Epithelial cell of prostate (primary cell): ENCODE measurements at regions not wholly inside any gene's neighbourhood (a gene's known extent, or its start where the extent isn't known, plus 50 kb on each side); places are given as distances from the start of the nearest gene placed in this dataset.

Experiments
- DNase-seq: peaks from one replicate; pipeline ENCODE4 v3.0.0-alpha.2; 2011; ENCODE audit warnings: low read depth, low spot score
- H3K27ac ChIP-seq: fragments of 450-650 bp; 2 replicates; pipeline ENCODE4 v1.5.1; 2017; ENCODE audit warnings: mild to moderate bottlenecking

DNA sequence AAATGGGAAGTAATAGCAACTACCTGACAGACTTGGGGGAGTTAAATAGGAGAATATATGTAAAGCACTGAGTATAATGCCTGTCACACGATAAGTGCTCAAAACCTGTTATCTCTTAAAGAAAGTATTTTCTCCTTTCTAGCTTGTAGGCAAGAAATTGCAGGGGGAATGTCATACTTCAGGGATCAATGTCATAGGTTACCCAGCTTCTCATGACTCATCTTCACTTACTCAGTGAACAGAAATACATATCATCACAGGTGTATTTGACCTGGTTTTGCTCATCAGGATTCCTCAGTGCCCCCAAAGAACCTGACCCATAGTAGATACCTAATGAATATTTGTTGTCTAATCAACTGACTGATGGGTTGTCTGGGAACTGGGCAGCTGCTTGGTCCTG lies 285.0 kb upstream of the ATP2B1 start:
- H3K27ac ChIP-seq: no peak overlapping the region
- no peak for DNase-seq

- DNase-seq: no peak
- no peak overlapping the region for H3K27ac ChIP-seq
Observed at GRCh38 chr12:89992668-89993451, 284.2 kb upstream of the ATP2B1 start.

GRCh38 chr12:89991807-89992590 lies 283.4 kb upstream of the ATP2B1 start:
- no peak overlapping the region for H3K27ac ChIP-seq
- DNase-seq: no peak

- H3K27ac ChIP-seq: no peak overlapping the region
- no peak for DNase-seq
Observed at GRCh38 chr12:89988188-89988915, 279.7 kb upstream of the ATP2B1 start.

GRCh38 chr12:89985935-89986334 lies 277.3 kb upstream of the ATP2B1 start:
- DNase-seq: no peak
- no peak overlapping the region for H3K27ac ChIP-seq

- no peak overlapping the region for H3K27ac ChIP-seq
- DNase-seq: no peak
Observed at GRCh38 chr12:89984846-89985245, 276.2 kb upstream of the ATP2B1 start.

DNA sequence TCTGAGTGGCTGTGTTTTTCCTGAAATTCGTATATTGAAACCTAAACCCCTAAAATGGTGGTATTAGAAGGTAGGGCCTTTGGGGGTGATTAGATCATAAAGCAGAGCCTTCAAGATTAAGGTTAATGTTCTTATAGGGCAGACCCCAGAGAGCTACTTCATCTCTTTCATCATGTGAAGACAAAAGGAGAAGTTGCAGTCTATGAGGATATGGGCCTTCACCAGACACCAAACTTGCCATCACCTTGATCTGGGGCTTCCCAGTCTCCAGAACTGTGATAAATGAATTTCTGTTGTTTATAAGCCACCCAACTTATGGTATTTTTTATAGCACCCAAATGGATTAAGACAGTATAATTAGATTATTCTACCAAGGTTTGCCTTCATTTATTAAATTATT lies 275.0 kb upstream of the ATP2B1 start:
- DNase-seq: no peak
- no peak overlapping the region for H3K27ac ChIP-seq

GRCh38 chr12:89980236-89980635 lies 271.6 kb upstream of the ATP2B1 start:
- DNase-seq: no peak
- peak overlapping the region; percentile 36 for H3K27ac ChIP-seq

- no peak for DNase-seq
- no peak overlapping the region for H3K27ac ChIP-seq
Observed at GRCh38 chr12:89977405-89978085, 268.9 kb upstream of the ATP2B1 start.

- DNase-seq: no peak
- no peak overlapping the region for H3K27ac ChIP-seq
Observed at GRCh38 chr12:89976866-89977265, 268.2 kb upstream of the ATP2B1 start.

DNA sequence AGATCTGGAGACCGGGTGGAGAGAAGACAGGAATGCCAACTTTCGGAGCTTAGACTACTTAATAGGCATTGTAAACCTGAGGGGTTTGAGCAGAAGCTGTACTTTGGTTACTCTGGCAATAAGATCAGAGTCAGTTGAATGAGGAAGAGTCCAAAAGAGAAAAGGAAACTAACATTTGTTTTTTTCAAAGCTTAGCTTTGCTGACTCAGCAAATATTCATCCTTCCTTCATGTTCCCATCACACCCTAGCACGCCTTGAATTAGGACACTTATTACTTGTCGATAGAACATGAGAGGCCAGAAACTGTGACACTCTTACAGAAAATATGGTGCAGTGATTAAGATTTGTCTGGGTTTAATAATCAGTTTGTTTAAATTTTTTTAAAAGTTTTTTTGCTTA lies 266.9 kb upstream of the ATP2B1 start:
- DNase-seq: no peak
- no peak overlapping the region for H3K27ac ChIP-seq

DNA sequence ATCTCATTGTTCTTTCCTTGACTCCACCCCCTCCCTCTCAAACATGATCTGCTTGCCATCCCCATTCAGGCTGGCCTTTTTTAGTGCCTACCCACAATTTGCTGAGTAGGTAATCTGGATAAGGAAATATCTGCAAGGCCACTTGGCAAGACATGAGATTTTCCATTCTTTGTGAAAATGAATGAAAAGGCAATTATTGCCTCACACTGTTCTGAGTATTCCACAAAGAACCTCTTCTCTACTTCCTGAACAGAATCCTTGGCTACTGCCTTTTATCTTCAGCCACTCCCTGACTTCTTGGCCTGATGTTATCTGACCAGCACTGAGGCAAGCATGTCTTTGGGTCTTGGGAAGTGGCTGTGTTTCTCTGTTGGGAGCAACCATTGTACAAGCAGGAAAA lies 263.2 kb upstream of the ATP2B1 start:
- H3K27ac ChIP-seq: no peak overlapping the region
- no peak for DNase-seq

DNA sequence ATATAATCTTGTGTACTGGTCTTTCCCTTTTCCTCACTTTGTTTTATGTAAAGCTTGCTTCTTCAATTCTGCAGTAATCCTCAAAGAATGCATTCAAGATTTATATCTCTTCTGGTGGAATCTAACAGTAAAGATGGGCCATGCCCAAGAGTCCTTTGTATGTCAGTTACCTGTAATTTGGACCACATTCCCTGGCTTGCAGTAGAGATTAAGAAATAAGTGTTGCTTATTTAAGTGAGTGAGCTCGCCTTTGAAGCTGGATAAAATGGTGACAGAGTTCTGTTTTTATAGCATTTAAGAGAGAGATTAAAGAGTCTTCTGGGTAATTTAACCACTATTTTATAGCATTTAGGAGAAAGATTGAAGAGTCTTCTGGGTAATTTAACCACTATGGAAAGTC lies 262.1 kb upstream of the ATP2B1 start:
- H3K27ac ChIP-seq: no peak overlapping the region

DNA sequence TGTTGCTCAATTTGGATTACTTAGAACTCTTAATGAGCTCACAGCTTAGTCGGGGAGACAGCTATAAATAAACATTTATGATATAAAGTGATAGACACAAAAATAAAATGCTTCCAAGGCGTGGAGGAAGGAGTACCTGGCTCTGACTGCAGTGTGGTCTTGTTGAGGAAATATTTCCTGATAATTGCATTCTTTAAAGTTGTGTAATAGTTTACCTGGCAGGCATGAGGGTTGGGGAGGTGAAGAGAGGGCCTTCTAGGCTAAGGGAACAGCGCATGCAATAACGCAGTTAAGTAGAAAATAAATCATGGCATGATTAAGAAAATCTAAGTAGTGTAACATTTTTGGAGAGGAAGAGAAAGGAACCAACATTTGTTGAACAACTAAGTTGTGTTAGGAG lies 260.5 kb upstream of the ATP2B1 start:
- H3K27ac ChIP-seq: peak overlapping the region; percentile 15
- peak; percentile 48 for DNase-seq

More for the DNA sequence above, 262.1 kb upstream of the ATP2B1 start:
- no peak for DNase-seq

DNA sequence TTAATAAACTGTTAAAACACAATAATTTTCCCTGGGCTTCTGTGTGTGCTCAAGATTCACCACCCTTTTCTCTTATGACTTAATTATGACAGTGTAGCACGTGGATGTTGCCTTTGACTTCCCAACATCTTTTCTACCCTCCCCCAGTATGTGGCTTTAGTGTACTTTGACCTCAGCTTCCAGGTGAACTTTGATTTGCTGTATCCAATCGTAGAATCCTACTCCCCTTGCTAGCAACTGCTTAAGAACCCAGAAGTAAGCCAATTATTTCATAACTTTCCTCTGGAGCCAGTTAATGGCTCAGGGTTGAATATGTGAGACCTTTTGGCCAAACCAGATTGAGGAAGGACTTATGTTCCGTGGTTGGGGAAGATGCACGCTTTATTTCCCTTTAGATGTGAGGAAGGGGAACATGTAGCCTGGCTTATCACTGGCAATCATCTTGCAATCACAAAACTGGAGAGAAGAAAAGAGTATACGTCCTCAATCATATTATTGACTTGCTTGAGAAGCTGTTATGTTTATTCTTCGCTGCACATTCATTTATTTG lies 259.6 kb upstream of the ATP2B1 start:
- no peak for DNase-seq

DNA sequence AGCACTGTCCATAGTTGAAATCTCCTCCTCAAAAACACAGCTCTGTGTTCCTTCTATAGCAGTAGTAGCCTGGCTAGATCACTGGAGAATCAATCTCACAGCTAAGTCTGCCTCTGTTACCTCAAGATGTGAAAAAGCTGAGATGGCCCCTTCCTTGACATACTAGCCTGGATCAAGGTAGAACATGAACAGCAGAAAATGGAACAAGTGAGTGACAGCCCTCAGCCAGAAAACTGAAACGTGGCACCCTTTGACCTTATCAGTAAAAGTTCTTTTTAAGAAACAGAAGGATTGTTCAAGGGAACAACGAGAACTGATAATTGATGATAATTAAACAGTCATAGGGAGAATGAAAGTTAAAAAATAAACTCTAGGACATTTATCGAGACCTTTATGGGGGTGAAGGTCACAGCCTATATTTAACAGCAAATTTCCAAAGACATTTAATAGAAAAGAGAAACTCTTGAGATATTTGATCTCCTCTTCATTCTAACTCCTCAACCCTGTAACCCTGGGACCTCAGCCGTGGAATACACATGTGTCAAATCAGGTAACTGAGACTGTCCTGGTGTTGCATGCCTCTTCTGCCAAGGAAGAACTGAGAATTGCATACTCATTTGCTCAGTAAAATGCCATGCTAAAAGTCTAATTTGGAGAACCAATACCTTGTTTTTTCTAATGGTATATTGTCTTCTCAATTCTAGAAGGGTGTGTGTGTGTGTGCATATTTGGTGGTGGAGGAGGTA lies 258.0 kb upstream of the ATP2B1 start:
- DNase-seq: no peak
- H3K27ac ChIP-seq: no peak overlapping the region

More for the DNA sequence above, 259.6 kb upstream of the ATP2B1 start:
- H3K27ac ChIP-seq: no peak overlapping the region

DNA sequence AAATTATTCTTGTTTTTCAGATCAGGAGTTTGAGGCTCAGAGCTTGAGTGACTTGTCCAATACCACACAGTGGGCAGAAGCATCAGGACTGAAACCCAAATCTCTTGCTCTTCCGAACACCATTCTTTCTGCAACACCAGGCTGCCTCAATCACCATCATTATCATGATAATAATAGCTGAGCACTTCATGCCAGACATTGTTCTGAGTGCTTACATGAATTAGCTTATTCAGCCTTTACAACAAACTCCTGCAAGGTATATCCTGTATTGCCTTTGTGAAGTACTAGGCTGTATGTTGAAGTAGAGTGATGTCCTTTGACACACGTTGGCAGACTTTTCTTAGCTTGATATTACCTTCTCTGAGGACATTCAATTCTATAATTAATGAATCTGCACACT lies 257.4 kb upstream of the ATP2B1 start:
- H3K27ac ChIP-seq: no peak overlapping the region
- no peak for DNase-seq

GRCh38 chr12:89962648-89963047 lies 254.0 kb upstream of the ATP2B1 start:
- H3K27ac ChIP-seq: no peak overlapping the region
- no peak for DNase-seq

DNA sequence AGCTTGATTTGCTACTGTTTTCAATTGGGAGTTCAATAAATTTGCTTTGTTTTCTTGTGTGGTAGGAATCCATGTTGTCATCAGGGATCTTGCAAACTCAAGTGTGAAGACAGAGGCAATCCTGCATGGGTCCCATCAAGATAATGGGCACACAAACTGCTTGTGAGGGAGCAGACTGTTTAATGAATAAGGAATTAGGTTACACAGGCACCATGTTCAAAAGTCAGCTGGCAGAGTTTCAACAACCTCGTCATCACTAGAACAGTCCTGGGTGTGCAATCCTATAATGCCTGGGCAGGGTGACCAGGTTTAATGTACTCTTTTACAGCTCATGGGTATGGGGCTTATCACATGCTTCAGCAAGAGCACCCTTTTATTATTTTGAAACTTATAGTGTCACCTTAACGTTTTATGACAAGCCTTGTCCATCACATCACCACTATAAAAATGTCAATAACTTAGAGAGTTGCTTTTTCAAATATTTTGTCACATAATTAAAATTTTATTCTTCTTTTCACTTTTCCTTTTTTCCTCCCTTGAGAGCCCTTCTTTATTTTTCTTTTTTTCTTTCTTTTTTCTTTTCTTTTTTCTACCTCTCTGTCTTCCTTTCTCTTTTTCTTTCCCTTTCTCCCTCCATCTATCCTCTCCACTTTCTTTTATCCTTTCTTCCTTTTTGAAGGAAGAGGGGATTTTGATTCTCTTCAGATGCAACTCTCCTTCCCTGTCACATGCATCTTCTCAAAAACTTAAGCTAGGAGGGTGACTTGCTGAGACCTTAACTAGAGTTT lies 252.2 kb upstream of the ATP2B1 start:
- H3K27ac ChIP-seq: peak overlapping the region; percentile 27
- DNase-seq: peak; percentile 53
